AG04450 (cell line): ENCODE measurements at regions not wholly inside any gene's neighbourhood (a gene's known extent, or its start where the extent isn't known, plus 50 kb on each side); places are given as distances from the start of the nearest gene placed in this dataset.

Source experiments
- CTCF ChIA-PET: fragments of 300-600, 350-600 bp; formaldehyde crosslinking; extraction: SDS; loops from one replicate; lab custom pipeline; 2022; ENCODE audit warnings: antibody characterized with exemption, inconsistent platforms; lab: Charles Lee
- POLR2A ChIA-PET: fragments of 350-600 bp; formaldehyde crosslinking; extraction: SDS; loops from one replicate; lab custom pipeline; 2021; ENCODE audit warnings: antibody characterized with exemption, inconsistent platforms; lab: Yijun Ruan, JAX
- DNase-seq: peaks from one replicate; pipeline ENCODE4 v3.0.0-alpha.2; 2011; ENCODE audit warnings: low read depth, low spot score
- H3K27ac ChIP-seq: one replicate; pipeline ENCODE4 v1.5.1; 2012; ENCODE audit warnings: low read depth, low read length, control low read depth
- H3K27me3 ChIP-seq: one replicate; pipeline ENCODE4 v1.6.0; 2012; ENCODE audit warnings: low read length; ENCODE audit not compliant: control insufficient read depth, insufficient read depth
- H3K4me3 ChIP-seq: 2 replicates; pipeline ENCODE4 v1.5.1; 2011; ENCODE audit warnings: mild to moderate bottlenecking, low read depth, low read length, control low read depth
- H3K9me3 ChIP-seq: 2 replicates; pipeline ENCODE4 v1.5.1; 2012; ENCODE audit warnings: low read length; ENCODE audit not compliant: control insufficient read depth, insufficient read depth
- TF ChIP-seq, protein P1 (sequence below): IDR thresholded peaks from 2 replicates; pipeline ENCODE4 v1.5.1; 2011; ENCODE audit warnings: low read depth, low read length, control low read depth, inconsistent platforms

DNA sequence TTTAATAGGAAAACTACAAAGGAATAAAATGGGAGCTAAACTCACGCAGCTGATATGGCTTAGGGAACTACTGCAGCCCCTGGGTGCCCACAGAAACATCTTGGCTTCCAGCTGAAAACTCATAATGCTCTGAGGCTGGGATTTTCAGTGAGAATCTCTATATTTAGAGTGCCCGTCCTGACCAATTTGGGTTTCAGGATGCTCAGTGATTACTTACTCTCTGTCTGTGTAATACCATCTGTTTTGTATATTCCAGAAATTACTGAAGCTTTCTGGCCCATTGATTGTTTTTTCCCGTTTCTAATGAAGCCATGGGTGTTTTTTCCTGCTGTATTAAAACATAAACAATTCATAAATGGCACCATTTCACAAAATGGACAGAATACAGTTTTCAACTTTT lies 50.6 kb upstream of the ZNF385D start:
- TF ChIP-seq, protein P1, sequence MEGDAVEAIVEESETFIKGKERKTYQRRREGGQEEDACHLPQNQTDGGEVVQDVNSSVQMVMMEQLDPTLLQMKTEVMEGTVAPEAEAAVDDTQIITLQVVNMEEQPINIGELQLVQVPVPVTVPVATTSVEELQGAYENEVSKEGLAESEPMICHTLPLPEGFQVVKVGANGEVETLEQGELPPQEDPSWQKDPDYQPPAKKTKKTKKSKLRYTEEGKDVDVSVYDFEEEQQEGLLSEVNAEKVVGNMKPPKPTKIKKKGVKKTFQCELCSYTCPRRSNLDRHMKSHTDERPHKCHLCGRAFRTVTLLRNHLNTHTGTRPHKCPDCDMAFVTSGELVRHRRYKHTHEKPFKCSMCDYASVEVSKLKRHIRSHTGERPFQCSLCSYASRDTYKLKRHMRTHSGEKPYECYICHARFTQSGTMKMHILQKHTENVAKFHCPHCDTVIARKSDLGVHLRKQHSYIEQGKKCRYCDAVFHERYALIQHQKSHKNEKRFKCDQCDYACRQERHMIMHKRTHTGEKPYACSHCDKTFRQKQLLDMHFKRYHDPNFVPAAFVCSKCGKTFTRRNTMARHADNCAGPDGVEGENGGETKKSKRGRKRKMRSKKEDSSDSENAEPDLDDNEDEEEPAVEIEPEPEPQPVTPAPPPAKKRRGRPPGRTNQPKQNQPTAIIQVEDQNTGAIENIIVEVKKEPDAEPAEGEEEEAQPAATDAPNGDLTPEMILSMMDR = no peak
- Histone ChIP-seq H3K27ac (no peak overlapping the region), H3K27me3 (no peaks in the 10 kb centered on the region), H3K4me3 (no peak overlapping the region), H3K9me3 (no peaks in the 10 kb centered on the region)
- ChIA-PET CTCF (no interaction called here), POLR2A (no interaction called here)
- DNase-seq = no peak

DNA sequence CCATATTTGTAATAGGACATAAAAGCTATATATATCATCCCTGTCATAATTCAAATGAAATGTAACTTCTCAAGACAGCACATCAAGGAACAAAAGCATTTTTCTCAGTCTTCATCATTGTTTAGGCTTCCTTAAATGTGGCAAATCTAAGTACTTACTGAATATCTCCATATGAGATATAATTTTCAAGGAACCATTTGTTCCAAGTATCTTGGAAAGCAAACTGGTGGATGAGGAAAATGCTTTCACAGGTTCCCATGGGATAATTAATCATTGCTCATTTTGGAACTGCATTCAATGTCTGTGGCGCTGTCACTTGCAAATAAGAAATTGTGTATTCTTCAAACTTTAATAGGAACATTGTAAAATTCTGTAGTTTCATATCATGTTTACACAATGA lies 52.6 kb upstream of the ZNF385D start:
- Histone ChIP-seq H3K4me3 (no peak overlapping the region), H3K27ac (no peak overlapping the region), H3K9me3 (no peaks in the 10 kb centered on the region), H3K27me3 (no peaks in the 10 kb centered on the region)
- ChIA-PET POLR2A (no interaction called here), CTCF (no interaction called here)
- no peak for DNase-seq
- TF ChIP-seq, protein P1 = no peak

DNA sequence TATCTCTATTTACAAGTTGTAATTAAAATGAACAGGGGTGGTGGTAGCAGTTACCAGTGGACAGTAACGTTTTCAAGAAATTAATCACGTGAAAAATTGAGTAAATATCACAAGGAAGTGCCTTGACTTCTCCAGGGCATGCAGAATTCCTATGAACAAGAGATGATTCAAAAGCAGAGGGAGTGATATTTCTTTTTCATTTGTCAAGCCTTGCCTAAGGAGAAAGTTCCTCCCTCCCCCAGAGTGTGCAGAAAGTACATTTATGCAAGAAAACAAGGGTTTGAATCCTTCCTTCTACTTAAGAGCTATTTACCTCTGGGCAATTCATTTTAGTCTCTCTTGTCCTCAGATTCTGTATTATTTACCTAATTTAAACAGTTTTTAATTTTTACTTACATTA lies 53.3 kb upstream of the ZNF385D start:
- H3K27ac ChIP-seq = no peak overlapping the region
- H3K4me3 ChIP-seq = no peak overlapping the region
- DNase-seq = no peak
- H3K27me3 ChIP-seq = no peaks in the 10 kb centered on the region
- TF ChIP-seq, protein P1 = no peak
- CTCF ChIA-PET = interaction anchor here (1.1 kb wide), 1 partner anchor 9 kb away, joined by 3 read pairs; no protein-coding TSS in a partner anchor
- no peaks in the 10 kb centered on the region for H3K9me3 ChIP-seq
- POLR2A ChIA-PET = no interaction called here

DNA sequence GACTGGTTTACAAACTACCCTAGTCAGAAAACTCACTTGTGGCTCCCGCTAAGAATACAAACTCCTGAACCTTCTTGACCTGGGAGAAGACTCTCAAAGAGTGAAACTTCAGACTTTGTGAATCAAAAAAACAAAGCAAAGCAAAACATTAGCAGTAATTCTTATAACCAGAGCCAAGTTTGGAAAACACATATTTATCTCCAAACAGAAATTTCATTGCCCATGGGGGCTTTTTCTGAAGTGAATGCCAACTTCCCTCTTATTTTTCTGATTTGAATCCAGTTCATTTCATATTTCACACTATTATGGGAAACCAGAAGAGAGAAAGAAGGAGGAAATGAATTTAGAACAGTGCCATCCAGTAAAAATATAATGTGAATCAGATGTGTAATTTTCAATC lies 55.7 kb upstream of the ZNF385D start:
- TF ChIP-seq, protein P1 = no peak
- no peak for DNase-seq
- Histone ChIP-seq H3K27me3 (no peaks in the 10 kb centered on the region), H3K9me3 (no peaks in the 10 kb centered on the region), H3K4me3 (no peak overlapping the region), H3K27ac (no peak overlapping the region)
- POLR2A ChIA-PET = no interaction called here
- CTCF ChIA-PET = no interaction called here

DNA sequence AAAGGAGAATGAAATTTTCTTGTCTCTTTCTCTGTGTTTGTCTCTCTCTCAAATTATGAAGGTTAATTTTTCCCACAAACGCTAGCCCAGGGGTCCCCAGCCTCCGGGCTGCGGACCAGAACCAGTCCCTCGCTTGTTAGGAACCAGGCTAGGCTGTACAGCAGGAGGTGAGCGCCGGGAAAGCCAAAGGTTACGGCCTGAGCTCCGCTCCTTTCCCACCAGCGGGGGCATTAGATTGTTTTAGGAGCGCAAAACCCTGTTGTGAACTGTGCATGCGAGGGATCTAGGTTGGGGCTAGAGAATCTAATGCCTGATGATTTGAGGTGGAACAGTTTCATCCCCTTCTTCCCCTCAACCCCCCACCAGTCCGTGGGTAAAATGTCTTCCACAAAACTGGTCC lies 74.7 kb upstream of the ZNF385D start:
- TF ChIP-seq, protein P1 = no peak
- POLR2A ChIA-PET = no interaction called here
- CTCF ChIA-PET = no interaction called here
- H3K4me3 ChIP-seq = no peak overlapping the region
- DNase-seq = no peak
- no peaks in the 10 kb centered on the region for H3K9me3 ChIP-seq
- no peaks in the 10 kb centered on the region for H3K27me3 ChIP-seq
- no peak overlapping the region for H3K27ac ChIP-seq
